ENCODE measurements at regions not wholly inside any gene's neighbourhood (a gene's known extent, or its start where the extent isn't known, plus 50 kb on each side); places are given as distances from the start of the nearest gene placed in this dataset.

GRCh38 chr18:10401521-10401920, 52.9 kb upstream of the APCDD1 start:
- ATAC-seq (no peak), DNase-seq (no peak)
- Mint-ChIP-seq H3K4me3 (no peak overlapping the region), H3K27ac (no peak overlapping the region), H3K9me3 (no peaks in the 10 kb centered on the region), H3K4me1 (no peaks in the 10 kb centered on the region), H3K27me3 (peaks cover 24% of the 10 kb centered on the region)

- no peak for DNase-seq
- no peak overlapping the region for H3K27ac Mint-ChIP-seq
- H3K4me1 Mint-ChIP-seq, result no peaks in the 10 kb centered on the region
- ATAC-seq, result no peak
- no peak overlapping the region for H3K4me3 Mint-ChIP-seq
- no peaks in the 10 kb centered on the region for H3K9me3 Mint-ChIP-seq
- H3K27me3 Mint-ChIP-seq, result peaks cover 24% of the 10 kb centered on the region
Measured at GRCh38 chr18:10401930-10402329, 52.5 kb upstream of the APCDD1 start.

GRCh38 chr18:10402871-10403559, 51.4 kb upstream of the APCDD1 start:
- no peak for DNase-seq
- Mint-ChIP-seq H3K4me1 (no peaks in the 10 kb centered on the region), H3K27ac (no peak overlapping the region), H3K9me3 (no peaks in the 10 kb centered on the region), H3K27me3 (peaks cover 24% of the 10 kb centered on the region), H3K4me3 (no peak overlapping the region)
- no peak for ATAC-seq

GRCh38 chr18:10403708-10404107, 50.7 kb upstream of the APCDD1 start:
- no peaks in the 10 kb centered on the region for H3K9me3 Mint-ChIP-seq
- H3K27ac Mint-ChIP-seq, result no peak overlapping the region
- no peak for ATAC-seq
- H3K4me1 Mint-ChIP-seq, result no peaks in the 10 kb centered on the region
- no peak for DNase-seq
- H3K27me3 Mint-ChIP-seq, result peaks cover 24% of the 10 kb centered on the region
- no peak overlapping the region for H3K4me3 Mint-ChIP-seq

- DNase-seq (no peak), ATAC-seq (no peak)
- no peak overlapping the region for H3K4me3 Mint-ChIP-seq
- H3K9me3 Mint-ChIP-seq, result no peaks in the 10 kb centered on the region
- H3K27ac Mint-ChIP-seq, result no peak overlapping the region
- H3K27me3 Mint-ChIP-seq, result peaks cover 24% of the 10 kb centered on the region
- H3K4me1 Mint-ChIP-seq, result no peaks in the 10 kb centered on the region
Measured at GRCh38 chr18:10404168-10404567, 50.3 kb upstream of the APCDD1 start.

Measured in stimulated activated naive CD8-positive, alpha-beta T cell treated with anti-CD3 and anti-CD28 coated beads, Interleukin-15, amount 100 ng/mL, for 72 hours (primary cell).